IPS-15b (cell line): ENCODE measurements at regions not wholly inside any gene's neighbourhood (a gene's known extent, or its start where the extent isn't known, plus 50 kb on each side); places are given as distances from the start of the nearest gene placed in this dataset.

Experiments used
- H3K27me3 ChIP-seq: one replicate; pipeline ENCODE4 v1.6.1; 2013; ENCODE audit warnings: low read length; ENCODE audit not compliant: control insufficient read depth, insufficient read depth
- H3K36me3 ChIP-seq: one replicate; pipeline ENCODE4 v1.6.1; 2013; ENCODE audit warnings: low read length; ENCODE audit not compliant: control insufficient read depth, insufficient read depth
- H3K4me1 ChIP-seq: one replicate; pipeline ENCODE4 v1.6.1; 2013; ENCODE audit warnings: mild to moderate bottlenecking, low read length; ENCODE audit not compliant: control insufficient read depth, insufficient read depth
- H3K4me3 ChIP-seq: one replicate; pipeline ENCODE4 v1.5.1; 2013; ENCODE audit warnings: low read depth, low read length
- H3K9ac ChIP-seq: one replicate; pipeline ENCODE4 v1.6.1; 2013; ENCODE audit warnings: low read depth, mild to moderate bottlenecking, low read length
- H3K9me3 ChIP-seq: one replicate; pipeline ENCODE4 v1.6.1; 2013; ENCODE audit warnings: mild to moderate bottlenecking, low read length; ENCODE audit not compliant: control insufficient read depth, insufficient read depth

GRCh38 chr12:60100852-60101251, 505.0 kb downstream of the SLC16A7 start:
- H3K36me3 ChIP-seq, result no peaks in the 10 kb centered on the region
- no peaks in the 10 kb centered on the region for H3K27me3 ChIP-seq
- no peak overlapping the region for H3K9ac ChIP-seq
- no peaks in the 10 kb centered on the region for H3K4me1 ChIP-seq
- no peaks in the 10 kb centered on the region for H3K9me3 ChIP-seq
- H3K4me3 ChIP-seq, result no peak overlapping the region

GRCh38 chr12:60101715-60102114, 505.9 kb downstream of the SLC16A7 start:
- no peaks in the 10 kb centered on the region for H3K36me3 ChIP-seq
- no peaks in the 10 kb centered on the region for H3K4me1 ChIP-seq
- no peak overlapping the region for H3K9ac ChIP-seq
- H3K9me3 ChIP-seq, result no peaks in the 10 kb centered on the region
- no peak overlapping the region for H3K4me3 ChIP-seq
- no peaks in the 10 kb centered on the region for H3K27me3 ChIP-seq

DNA sequence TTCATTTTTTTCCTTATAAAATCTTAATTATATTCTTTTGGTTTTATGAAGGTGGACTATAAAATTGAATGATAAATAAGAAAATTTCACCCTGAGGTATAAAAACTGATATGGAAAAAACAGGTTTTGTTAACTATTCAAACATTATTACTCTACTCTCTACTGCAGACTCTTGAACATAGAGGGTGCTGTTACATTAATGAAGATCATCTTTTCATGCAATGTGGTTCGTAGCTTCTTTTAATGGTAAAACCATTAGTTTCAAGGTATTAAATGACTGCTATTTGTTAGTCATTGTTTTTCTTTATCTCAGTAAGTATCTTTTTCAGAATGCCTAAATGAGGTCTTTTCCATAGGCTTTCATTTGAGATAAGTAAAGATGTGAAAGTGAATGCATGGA, 510.4 kb downstream of the SLC16A7 start:
- H3K27me3 ChIP-seq, result no peaks in the 10 kb centered on the region
- H3K4me1 ChIP-seq, result no peaks in the 10 kb centered on the region
- H3K36me3 ChIP-seq, result no peaks in the 10 kb centered on the region
- no peak overlapping the region for H3K9ac ChIP-seq
- no peaks in the 10 kb centered on the region for H3K9me3 ChIP-seq
- H3K4me3 ChIP-seq, result no peak overlapping the region

- Histone ChIP-seq H3K27me3 (no peaks in the 10 kb centered on the region), H3K9ac (no peak overlapping the region), H3K4me3 (no peak overlapping the region), H3K36me3 (no peaks in the 10 kb centered on the region), H3K9me3 (no peaks in the 10 kb centered on the region), H3K4me1 (no peaks in the 10 kb centered on the region)
Observed at GRCh38 chr12:60107992-60108391, 512.2 kb downstream of the SLC16A7 start.

- H3K27me3 ChIP-seq, result no peaks in the 10 kb centered on the region
- no peak overlapping the region for H3K9ac ChIP-seq
- no peaks in the 10 kb centered on the region for H3K9me3 ChIP-seq
- H3K4me3 ChIP-seq, result no peak overlapping the region
- H3K36me3 ChIP-seq, result no peaks in the 10 kb centered on the region
- no peaks in the 10 kb centered on the region for H3K4me1 ChIP-seq
Observed at GRCh38 chr12:60112063-60112462, 516.2 kb downstream of the SLC16A7 start.

DNA sequence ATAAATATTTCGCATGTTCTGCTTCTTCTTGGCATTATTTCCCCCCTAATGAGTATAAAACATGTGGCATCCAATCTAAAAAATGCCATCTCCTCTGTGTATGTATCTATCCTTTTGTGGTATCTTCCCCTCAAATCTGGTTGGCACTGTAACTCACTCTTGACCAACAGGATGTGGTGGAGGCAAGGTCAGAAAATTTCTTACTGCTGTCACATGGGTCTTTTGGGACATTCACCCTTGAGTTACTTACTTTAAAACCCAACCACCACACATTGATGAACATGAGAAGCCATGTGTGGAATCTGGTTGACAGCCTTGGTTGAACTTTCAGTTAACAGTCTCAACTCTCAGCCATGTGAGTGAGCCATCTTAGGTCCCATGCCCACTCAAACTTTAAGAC, 516.9 kb downstream of the SLC16A7 start:
- Histone ChIP-seq H3K9ac (no peak overlapping the region), H3K36me3 (no peaks in the 10 kb centered on the region), H3K27me3 (no peaks in the 10 kb centered on the region), H3K9me3 (no peaks in the 10 kb centered on the region), H3K4me1 (no peaks in the 10 kb centered on the region), H3K4me3 (no peak overlapping the region)

DNA sequence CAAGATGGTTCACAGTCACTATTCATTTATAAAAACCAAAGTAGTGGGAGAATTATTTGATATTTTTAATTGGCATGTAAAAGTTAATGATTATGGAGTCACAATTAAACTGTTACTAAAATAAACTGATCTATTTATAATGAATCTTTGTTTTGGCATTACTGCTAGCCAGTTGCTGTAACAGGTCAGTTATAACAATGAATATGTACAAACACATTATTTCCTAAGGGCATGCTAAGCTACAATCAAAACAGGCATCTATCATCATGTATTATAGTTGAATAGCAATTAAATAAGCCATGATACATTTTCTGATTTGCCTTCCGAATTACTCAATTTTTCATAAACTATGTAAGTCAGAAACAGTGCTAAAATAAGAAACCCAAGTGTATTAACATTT, 518.3 kb downstream of the SLC16A7 start:
- no peak overlapping the region for H3K9ac ChIP-seq
- no peaks in the 10 kb centered on the region for H3K4me1 ChIP-seq
- no peak overlapping the region for H3K4me3 ChIP-seq
- H3K27me3 ChIP-seq, result no peaks in the 10 kb centered on the region
- no peaks in the 10 kb centered on the region for H3K9me3 ChIP-seq
- no peaks in the 10 kb centered on the region for H3K36me3 ChIP-seq

DNA sequence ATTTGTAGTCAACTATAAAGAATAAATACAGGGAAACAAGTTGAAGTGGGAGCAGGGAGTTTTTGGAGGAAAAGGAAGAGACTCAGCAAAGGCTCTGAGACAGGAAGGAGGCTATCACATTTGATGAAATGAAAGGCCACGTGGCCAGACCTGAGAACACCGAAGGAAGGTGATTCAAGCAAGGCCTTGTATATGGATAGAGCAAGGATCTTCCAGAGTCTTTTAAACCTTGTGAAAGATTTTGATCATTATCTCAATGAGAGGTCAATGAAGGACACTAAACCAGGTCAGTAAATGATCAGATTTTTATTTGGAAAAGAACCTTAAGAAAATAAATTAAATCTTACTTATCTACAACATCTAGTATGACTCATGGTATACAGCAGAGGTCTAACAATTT, 523.5 kb downstream of the SLC16A7 start:
- Histone ChIP-seq H3K9ac (no peak overlapping the region), H3K4me3 (no peak overlapping the region), H3K9me3 (no peaks in the 10 kb centered on the region), H3K27me3 (no peaks in the 10 kb centered on the region), H3K4me1 (no peaks in the 10 kb centered on the region), H3K36me3 (no peaks in the 10 kb centered on the region)

DNA sequence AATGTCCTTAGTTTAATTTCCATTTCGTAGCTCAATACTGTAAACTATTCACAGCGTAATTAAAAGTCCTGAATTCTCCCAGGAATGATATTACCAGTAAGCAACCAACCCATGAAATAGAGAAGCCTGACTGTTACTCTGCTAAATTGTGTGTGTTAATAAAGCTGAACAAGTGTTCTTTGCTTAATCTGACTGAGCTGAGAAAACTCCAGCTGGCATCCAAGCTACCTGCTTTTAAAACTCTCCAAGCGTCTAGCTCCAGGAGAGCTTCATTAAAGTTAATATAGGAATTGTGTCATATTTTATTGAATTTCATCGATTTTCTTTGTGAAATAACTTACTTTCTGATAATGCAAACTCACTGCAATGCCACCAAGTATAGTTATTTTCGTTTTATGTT, 524.4 kb downstream of the SLC16A7 start:
- Histone ChIP-seq H3K9ac (no peak overlapping the region), H3K27me3 (no peaks in the 10 kb centered on the region), H3K4me3 (no peak overlapping the region), H3K4me1 (no peaks in the 10 kb centered on the region), H3K9me3 (peaks cover 1% of the 10 kb centered on the region), H3K36me3 (no peaks in the 10 kb centered on the region)

DNA sequence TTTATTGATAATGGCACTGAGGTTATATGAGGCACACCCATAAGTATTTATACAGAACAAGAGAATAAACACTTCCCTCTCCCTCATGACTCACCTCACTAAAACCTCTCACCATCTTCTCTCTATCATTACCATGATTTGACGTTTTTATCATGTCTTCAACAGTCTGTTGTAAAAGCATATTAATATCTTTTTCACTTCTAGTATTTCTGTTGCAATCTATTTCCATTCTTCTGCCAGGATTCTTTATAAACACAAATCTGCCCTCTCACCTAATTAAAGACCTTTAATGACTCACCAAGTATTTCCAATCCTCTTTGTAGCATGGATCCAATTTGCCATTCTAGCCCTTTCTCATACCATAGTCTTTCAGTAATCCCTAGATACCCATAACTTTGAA, 527.7 kb downstream of the SLC16A7 start:
- H3K9me3 ChIP-seq, result peaks cover 10% of the 10 kb centered on the region
- no peaks in the 10 kb centered on the region for H3K4me1 ChIP-seq
- no peaks in the 10 kb centered on the region for H3K27me3 ChIP-seq
- no peak overlapping the region for H3K9ac ChIP-seq
- no peaks in the 10 kb centered on the region for H3K36me3 ChIP-seq
- H3K4me3 ChIP-seq, result no peak overlapping the region

DNA sequence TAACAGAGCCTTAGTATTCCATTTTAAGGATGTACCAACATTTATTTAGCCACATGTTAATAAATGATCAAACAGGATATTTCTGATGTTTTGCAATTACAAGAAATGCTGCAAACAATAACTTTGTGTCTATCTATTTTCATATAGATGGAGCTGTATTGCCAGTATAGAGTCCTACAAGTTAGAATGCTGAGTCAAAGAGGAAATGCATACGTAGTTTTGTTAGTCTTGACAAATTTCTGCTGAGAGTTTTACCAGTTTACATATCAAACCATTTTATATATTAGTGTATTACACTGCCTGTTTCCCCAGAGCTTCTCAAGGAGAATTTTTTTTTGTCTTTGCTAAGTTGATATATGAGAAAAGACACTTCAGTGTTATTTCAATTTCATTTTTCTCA, 541.7 kb downstream of the SLC16A7 start:
- Histone ChIP-seq H3K9me3 (no peaks in the 10 kb centered on the region), H3K36me3 (no peaks in the 10 kb centered on the region), H3K9ac (no peak overlapping the region), H3K4me1 (no peaks in the 10 kb centered on the region), H3K27me3 (no peaks in the 10 kb centered on the region), H3K4me3 (no peak overlapping the region)

DNA sequence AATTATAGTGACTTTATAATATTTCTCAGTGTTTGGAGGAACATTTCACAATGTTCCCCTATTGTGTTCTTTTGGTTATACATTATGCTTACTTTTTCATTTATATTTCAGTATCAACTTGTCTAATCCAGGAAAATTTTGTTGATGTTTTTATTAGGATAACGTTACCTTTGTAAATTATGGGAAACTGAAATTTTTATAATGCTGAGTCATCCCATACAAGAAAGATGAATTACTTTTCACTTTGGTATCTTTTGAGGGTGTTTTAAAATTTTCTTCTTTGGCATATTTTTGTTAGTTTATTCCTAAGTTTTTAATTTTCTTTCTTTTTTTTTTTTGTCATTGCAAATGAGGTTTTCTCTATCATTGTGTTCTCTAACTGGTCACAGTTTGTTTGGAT, 542.7 kb downstream of the SLC16A7 start:
- Histone ChIP-seq H3K9me3 (no peaks in the 10 kb centered on the region), H3K4me1 (no peaks in the 10 kb centered on the region), H3K4me3 (no peak overlapping the region), H3K36me3 (no peaks in the 10 kb centered on the region), H3K27me3 (no peaks in the 10 kb centered on the region), H3K9ac (no peak overlapping the region)

GRCh38 chr12:60144395-60144794, 548.6 kb downstream of the SLC16A7 start:
- Histone ChIP-seq H3K9me3 (no peaks in the 10 kb centered on the region), H3K9ac (no peak overlapping the region)

More at GRCh38 chr12:60144395-60144794, 548.6 kb downstream of the SLC16A7 start:
- H3K27me3 ChIP-seq, result no peaks in the 10 kb centered on the region
- no peaks in the 10 kb centered on the region for H3K4me1 ChIP-seq
- no peaks in the 10 kb centered on the region for H3K36me3 ChIP-seq
- H3K4me3 ChIP-seq, result no peak overlapping the region
